ENCODE measurements at regions not wholly inside any gene's neighbourhood (a gene's known extent, or its start where the extent isn't known, plus 50 kb on each side); places are given as distances from the start of the nearest gene placed in this dataset.

DNA sequence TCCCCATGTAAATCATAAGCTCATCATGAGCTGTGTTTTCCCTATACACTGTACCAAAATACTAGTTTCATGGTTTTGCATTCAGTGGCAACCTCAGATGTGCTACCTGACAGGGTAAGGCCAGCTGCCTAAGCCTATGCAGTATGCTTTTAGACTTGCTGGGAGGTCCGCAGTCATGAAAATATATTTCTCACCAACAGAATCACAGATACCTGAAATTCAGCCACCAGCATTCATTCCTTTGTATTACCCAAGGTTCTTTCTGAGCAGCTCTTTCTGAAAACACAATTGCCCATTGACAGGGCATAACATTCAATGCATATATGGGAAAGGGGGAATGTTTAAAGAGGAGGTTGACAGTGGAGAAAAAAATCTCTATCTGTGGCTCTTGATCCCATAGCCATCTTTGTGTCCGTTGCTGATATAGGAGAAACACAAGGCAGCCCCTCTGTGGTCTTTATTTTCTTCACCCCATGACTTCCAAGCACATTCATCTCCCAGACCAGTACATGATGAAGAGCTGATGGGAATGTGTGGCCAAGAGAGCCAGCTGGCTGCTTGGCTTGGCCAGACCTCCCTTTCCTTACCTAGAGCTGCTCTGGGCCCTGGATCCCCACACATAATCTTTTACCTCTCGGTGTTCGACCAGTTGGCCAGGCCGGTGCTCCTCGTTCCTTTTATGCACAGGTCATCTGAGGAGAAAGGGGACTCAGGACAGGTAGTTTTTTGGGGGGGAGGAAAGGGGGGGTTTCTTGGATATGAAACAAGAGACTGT lies 162.9 kb downstream of the KCNA5 start:
- WGBS: 94% methylated on average over 6 of the region's 6 CpGs

DNA sequence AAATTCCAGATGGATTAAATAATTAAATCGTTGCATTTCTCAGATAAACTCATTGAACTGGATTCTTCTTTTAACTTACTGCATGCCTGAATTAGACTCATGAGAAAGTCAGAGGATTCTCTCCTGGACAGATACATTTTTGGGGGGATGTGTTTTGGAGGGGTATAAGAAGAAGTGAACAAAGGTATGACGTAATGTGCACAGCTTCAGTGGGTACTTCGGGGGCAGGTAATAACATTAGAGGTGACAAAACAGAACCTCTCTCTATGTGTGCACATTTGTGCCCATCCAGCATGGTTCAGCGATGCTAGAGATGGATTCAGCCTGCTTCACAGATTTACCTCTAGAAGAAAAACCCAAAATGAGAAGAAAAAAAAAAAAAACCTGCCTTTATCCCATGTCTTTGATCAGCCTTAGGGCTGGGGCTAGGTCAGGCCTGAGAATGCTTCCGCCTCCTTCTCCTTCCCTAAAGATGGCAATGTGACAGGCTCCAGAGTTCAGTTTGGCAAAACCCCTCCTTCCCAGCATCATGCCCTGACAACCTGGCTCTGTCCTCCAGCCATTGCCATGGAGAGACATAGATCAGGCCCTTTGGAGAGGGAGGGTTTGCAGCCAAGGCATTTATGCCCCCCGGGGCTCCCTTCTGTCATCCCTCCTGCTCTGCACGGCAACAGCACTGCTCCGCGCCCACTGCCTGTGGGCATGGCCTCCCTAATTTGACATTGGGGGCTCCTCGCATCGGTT lies 166.7 kb downstream of the KCNA5 start:
- H3K36me3 ChIP-seq (ENCODE audit: control insufficient read depth in 2 of 2, insufficient read depth in 2 of 2, low read length in 1 of 2): no peaks in the 10 kb centered on the region
- DNase-seq (ENCODE audit: low read depth in 6 of 9, low spot score in 9 of 9): no peak
- 97% methylated on average over 11 of the region's 11 CpGs for WGBS

More for the DNA sequence above, 162.9 kb downstream of the KCNA5 start:
- Histone ChIP-seq H3K4me1 (ENCODE audit: control insufficient read depth in 2 of 2, insufficient read depth in 2 of 2, low read length in 2 of 2) (peaks cover 10 to 15% of the 10 kb centered on the region in 2 donors), H3K4me3 (ENCODE audit: low read length in 2 of 2) (no peak overlapping the region), H3K36me3 (ENCODE audit: control insufficient read depth in 2 of 2, insufficient read depth in 2 of 2, low read length in 1 of 2) (no peaks in the 10 kb centered on the region), H3K27ac (ENCODE audit: low read depth in 1 of 2, low read length in 1 of 2) (no peak overlapping the region), H3K27me3 (ENCODE audit: control insufficient read depth in 2 of 2, insufficient read depth in 1 of 2, low read length in 1 of 2) (peaks cover 0 to 6% of the 10 kb centered on the region in 2 donors), H3K9me3 (ENCODE audit: control insufficient read depth in 2 of 2, insufficient read depth in 1 of 2, low read length in 1 of 2) (no peaks in the 10 kb centered on the region)
- DNase-seq (ENCODE audit: low read depth in 6 of 9, low spot score in 9 of 9): no peak

DNA sequence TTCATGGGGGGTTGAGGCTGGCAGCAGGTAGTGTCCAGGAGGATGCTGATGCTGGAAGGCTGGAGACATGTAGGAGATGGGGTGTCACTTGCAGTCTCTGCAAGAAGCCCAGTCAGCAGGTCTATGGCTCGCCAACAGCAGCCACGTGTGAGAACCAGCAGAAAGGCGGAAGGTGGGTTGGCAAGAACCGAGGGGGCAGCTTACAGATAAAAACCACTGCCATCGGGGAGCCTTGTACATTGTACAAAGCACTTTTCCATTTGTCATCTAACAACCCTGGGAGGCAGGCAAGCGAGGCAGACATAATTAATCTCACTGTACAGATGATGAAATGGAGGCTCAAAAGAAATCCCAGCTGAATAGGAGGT lies 167.2 kb downstream of the KCNA5 start:
- H3K27ac ChIP-seq (ENCODE audit: low read depth in 1 of 2, low read length in 1 of 2): no peak overlapping the region
- no peaks in the 10 kb centered on the region for H3K9me3 ChIP-seq (ENCODE audit: control insufficient read depth in 2 of 2, insufficient read depth in 1 of 2, low read length in 1 of 2)
- peaks cover 0 to 6% of the 10 kb centered on the region in 2 donors for H3K27me3 ChIP-seq (ENCODE audit: control insufficient read depth in 2 of 2, insufficient read depth in 1 of 2, low read length in 1 of 2)
- H3K36me3 ChIP-seq (ENCODE audit: control insufficient read depth in 2 of 2, insufficient read depth in 2 of 2, low read length in 1 of 2): no peaks in the 10 kb centered on the region
- H3K4me3 ChIP-seq (ENCODE audit: low read length in 2 of 2): no peak overlapping the region
- 95% methylated on average over 6 of the region's 6 CpGs for WGBS
- H3K4me1 ChIP-seq (ENCODE audit: control insufficient read depth in 2 of 2, insufficient read depth in 2 of 2, low read length in 2 of 2): no peaks in the 10 kb centered on the region
- no peak for DNase-seq (ENCODE audit: low read depth in 6 of 9, low spot score in 9 of 9)

More for the DNA sequence above, 166.7 kb downstream of the KCNA5 start:
- Histone ChIP-seq H3K9me3 (ENCODE audit: control insufficient read depth in 2 of 2, insufficient read depth in 1 of 2, low read length in 1 of 2) (no peaks in the 10 kb centered on the region), H3K4me1 (ENCODE audit: control insufficient read depth in 2 of 2, insufficient read depth in 2 of 2, low read length in 2 of 2) (no peaks in the 10 kb centered on the region), H3K27ac (ENCODE audit: low read depth in 1 of 2, low read length in 1 of 2) (no peak overlapping the region), H3K4me3 (ENCODE audit: low read length in 2 of 2) (no peak overlapping the region), H3K27me3 (ENCODE audit: control insufficient read depth in 2 of 2, insufficient read depth in 1 of 2, low read length in 1 of 2) (peaks cover 0 to 6% of the 10 kb centered on the region in 2 donors)

DNA sequence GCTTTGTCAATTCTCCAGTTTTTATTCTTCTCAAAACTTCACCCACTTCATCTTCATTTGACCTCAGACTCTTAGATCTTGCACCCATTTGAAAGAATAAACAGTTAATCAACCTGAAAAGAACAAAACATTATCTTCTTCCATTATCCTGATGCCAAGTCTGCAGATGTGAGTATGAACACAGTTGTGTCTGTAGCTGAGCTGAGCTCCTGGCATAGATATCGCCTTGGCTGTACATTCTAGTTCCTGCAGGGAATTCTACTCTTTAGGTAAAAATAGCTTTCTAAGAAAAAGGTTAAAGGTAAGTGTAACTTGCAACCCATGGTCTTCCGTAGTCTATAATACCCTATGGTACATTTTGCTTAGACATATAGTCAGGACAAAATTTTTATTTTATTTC lies 169.7 kb downstream of the KCNA5 start:
- Histone ChIP-seq H3K27ac (ENCODE audit: low read depth in 1 of 2, low read length in 1 of 2) (no peak overlapping the region), H3K4me1 (ENCODE audit: control insufficient read depth in 2 of 2, insufficient read depth in 2 of 2, low read length in 2 of 2) (no peaks in the 10 kb centered on the region), H3K9me3 (ENCODE audit: control insufficient read depth in 2 of 2, insufficient read depth in 1 of 2, low read length in 1 of 2) (no peaks in the 10 kb centered on the region), H3K36me3 (ENCODE audit: control insufficient read depth in 2 of 2, insufficient read depth in 2 of 2, low read length in 1 of 2) (no peaks in the 10 kb centered on the region), H3K4me3 (ENCODE audit: low read length in 2 of 2) (no peak overlapping the region), H3K27me3 (ENCODE audit: control insufficient read depth in 2 of 2, insufficient read depth in 1 of 2, low read length in 1 of 2) (peaks cover 0 to 6% of the 10 kb centered on the region in 2 donors)
- DNase-seq (ENCODE audit: low read depth in 6 of 9, low spot score in 9 of 9): no peak
- 98% methylated on average over 2 of the region's 2 CpGs for WGBS

DNA sequence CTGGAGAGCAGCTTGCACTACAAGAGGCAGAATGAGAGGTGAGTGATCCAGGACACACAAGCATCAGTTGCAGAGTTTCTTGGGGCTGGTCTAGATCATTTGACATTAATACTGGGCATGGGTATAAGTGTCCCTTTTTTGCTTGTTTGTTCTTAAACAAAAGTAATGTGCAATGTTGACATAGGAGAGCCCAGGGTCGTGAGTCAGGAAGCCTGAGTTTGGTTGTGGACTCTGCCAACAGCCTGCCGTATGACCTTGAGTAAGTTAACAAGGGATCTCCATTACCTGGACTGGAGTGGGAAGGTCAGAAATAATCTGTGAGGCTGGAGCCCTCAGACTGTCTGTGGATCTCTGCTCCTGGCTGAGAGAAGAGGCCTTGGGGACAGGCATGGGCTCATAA lies 170.3 kb downstream of the KCNA5 start:
- DNase-seq (ENCODE audit: low read depth in 6 of 9, low spot score in 9 of 9): no peak
- peaks cover 0 to 6% of the 10 kb centered on the region in 2 donors for H3K27me3 ChIP-seq (ENCODE audit: control insufficient read depth in 2 of 2, insufficient read depth in 1 of 2, low read length in 1 of 2)
- no peak overlapping the region for H3K4me3 ChIP-seq (ENCODE audit: low read length in 2 of 2)
- no peak overlapping the region for H3K27ac ChIP-seq (ENCODE audit: low read depth in 1 of 2, low read length in 1 of 2)
- H3K9me3 ChIP-seq (ENCODE audit: control insufficient read depth in 2 of 2, insufficient read depth in 1 of 2, low read length in 1 of 2): no peaks in the 10 kb centered on the region
- WGBS: 91% methylated on average over 2 of the region's 2 CpGs
- no peaks in the 10 kb centered on the region for H3K36me3 ChIP-seq (ENCODE audit: control insufficient read depth in 2 of 2, insufficient read depth in 2 of 2, low read length in 1 of 2)
- H3K4me1 ChIP-seq (ENCODE audit: control insufficient read depth in 2 of 2, insufficient read depth in 2 of 2, low read length in 2 of 2): no peaks in the 10 kb centered on the region

DNA sequence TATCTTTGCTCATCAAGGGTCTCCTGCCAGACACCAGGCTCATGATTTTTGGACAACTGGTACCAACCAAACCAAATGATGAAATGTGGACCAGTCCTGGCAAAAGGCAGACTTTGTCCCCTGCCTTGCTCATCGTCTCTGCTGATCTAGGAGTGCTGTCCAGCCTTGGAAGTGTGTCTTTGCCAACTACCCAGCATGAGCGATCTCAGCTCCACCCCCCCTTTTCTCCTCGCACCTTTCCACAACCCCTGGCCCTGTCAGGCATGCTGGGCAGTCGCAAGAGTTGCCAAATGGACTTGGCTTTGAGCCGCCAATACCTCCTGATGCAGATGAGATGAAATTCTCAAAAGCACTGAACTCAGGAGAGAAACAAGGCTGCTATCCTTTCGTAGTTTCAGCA lies 174.3 kb downstream of the KCNA5 start:
- DNase-seq (ENCODE audit: low read depth in 6 of 9, low spot score in 9 of 9): no peak
- Histone ChIP-seq H3K27ac (ENCODE audit: low read depth in 1 of 2, low read length in 1 of 2) (no peak overlapping the region), H3K4me1 (ENCODE audit: control insufficient read depth in 2 of 2, insufficient read depth in 2 of 2, low read length in 2 of 2) (peaks cover 0 to 15% of the 10 kb centered on the region in 2 donors), H3K36me3 (ENCODE audit: control insufficient read depth in 2 of 2, insufficient read depth in 2 of 2, low read length in 1 of 2) (no peaks in the 10 kb centered on the region), H3K9me3 (ENCODE audit: control insufficient read depth in 2 of 2, insufficient read depth in 1 of 2, low read length in 1 of 2) (no peaks in the 10 kb centered on the region), H3K4me3 (ENCODE audit: low read length in 2 of 2) (no peak overlapping the region), H3K27me3 (ENCODE audit: control insufficient read depth in 2 of 2, insufficient read depth in 1 of 2, low read length in 1 of 2) (no peaks in the 10 kb centered on the region)
- 96% methylated on average over 6 of the region's 6 CpGs for WGBS

DNA sequence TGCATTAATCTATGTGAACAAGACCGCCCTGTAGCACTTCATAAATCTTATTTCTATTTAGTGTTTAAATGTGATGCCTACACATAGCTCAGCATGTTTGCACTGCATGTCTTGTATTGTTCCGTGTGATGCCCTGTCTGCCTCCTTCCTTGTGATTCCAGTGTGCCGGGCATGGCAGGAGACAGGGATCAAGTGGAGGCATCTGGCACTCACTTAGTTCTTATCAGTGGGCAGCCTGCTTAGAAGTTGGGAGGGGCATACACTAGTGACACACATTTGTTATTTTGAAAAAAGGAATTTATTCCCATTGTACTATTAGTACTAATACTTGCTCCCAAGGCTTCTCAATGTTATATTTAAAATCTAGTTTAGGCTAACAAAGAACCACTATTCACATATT lies 176.4 kb downstream of the KCNA5 start:
- H3K27ac ChIP-seq (ENCODE audit: low read depth in 1 of 2, low read length in 1 of 2): no peak overlapping the region
- H3K4me3 ChIP-seq (ENCODE audit: low read length in 2 of 2): no peak overlapping the region
- 96% methylated on average over 3 of the region's 3 CpGs for WGBS
- H3K36me3 ChIP-seq (ENCODE audit: control insufficient read depth in 2 of 2, insufficient read depth in 2 of 2, low read length in 1 of 2): no peaks in the 10 kb centered on the region
- H3K9me3 ChIP-seq (ENCODE audit: control insufficient read depth in 2 of 2, insufficient read depth in 1 of 2, low read length in 1 of 2): no peaks in the 10 kb centered on the region
- H3K27me3 ChIP-seq (ENCODE audit: control insufficient read depth in 2 of 2, insufficient read depth in 1 of 2, low read length in 1 of 2): no peaks in the 10 kb centered on the region
- no peak for DNase-seq (ENCODE audit: low read depth in 6 of 9, low spot score in 9 of 9)
- peaks cover 0 to 15% of the 10 kb centered on the region in 2 donors for H3K4me1 ChIP-seq (ENCODE audit: control insufficient read depth in 2 of 2, insufficient read depth in 2 of 2, low read length in 2 of 2)

DNA sequence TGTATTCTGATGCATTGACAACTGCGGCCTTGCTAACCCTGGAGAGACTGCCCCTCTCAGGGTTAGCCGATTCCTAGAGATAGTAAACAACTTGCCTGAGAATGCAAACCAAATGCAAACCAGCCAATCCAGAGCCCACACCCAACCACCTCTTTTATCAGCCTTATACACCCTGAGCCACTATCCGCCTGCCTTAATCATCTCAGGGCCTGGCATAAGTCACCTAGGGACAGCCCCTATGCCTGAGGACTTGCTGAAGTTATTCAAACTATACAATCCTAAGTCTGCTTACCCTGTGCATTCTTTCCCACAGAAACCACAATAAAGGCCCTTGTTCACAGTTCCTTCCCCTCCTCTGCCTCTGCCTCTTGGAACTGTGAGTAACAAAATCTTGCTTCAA lies 177.2 kb downstream of the KCNA5 start:
- Histone ChIP-seq H3K36me3 (ENCODE audit: control insufficient read depth in 2 of 2, insufficient read depth in 2 of 2, low read length in 1 of 2) (no peaks in the 10 kb centered on the region), H3K4me3 (ENCODE audit: low read length in 2 of 2) (no peak overlapping the region), H3K9me3 (ENCODE audit: control insufficient read depth in 2 of 2, insufficient read depth in 1 of 2, low read length in 1 of 2) (no peaks in the 10 kb centered on the region), H3K27ac (ENCODE audit: low read depth in 1 of 2, low read length in 1 of 2) (no peak overlapping the region), H3K4me1 (ENCODE audit: control insufficient read depth in 2 of 2, insufficient read depth in 2 of 2, low read length in 2 of 2) (peaks cover 0 to 15% of the 10 kb centered on the region in 2 donors), H3K27me3 (ENCODE audit: control insufficient read depth in 2 of 2, insufficient read depth in 1 of 2, low read length in 1 of 2) (no peaks in the 10 kb centered on the region)
- WGBS: 16% methylated on average over 3 of the region's 3 CpGs
- peak in 5 of 9 donors; percentile 13 to 73 (median 27) for DNase-seq (ENCODE audit: low read depth in 6 of 9, low spot score in 9 of 9)

DNA sequence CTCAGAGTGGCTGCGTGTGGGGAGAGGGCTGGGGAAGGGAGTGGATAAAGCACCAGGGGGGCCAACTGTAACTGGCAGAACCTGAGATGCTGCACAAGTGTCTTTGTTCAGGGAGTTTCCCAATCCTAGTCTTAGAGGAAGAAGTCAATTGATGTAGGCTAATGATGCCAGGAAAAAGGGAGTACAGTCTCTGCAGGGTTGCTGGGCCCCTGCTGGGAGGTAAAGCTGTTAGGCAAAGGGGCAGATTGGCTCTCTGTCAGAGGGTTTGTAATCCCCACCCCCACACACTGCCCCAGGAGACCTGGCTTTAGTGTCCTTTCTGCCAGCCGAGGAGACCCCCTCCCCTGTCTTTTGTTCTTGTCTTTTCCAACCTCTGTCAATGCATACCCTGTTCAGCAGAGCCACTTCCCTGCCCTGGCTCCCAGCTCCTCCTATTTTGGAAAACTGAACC lies 178.4 kb downstream of the KCNA5 start:
- Histone ChIP-seq H3K27ac (ENCODE audit: low read depth in 1 of 2, low read length in 1 of 2) (no peak overlapping the region), H3K4me3 (ENCODE audit: low read length in 2 of 2) (no peak overlapping the region), H3K36me3 (ENCODE audit: control insufficient read depth in 2 of 2, insufficient read depth in 2 of 2, low read length in 1 of 2) (no peaks in the 10 kb centered on the region), H3K27me3 (ENCODE audit: control insufficient read depth in 2 of 2, insufficient read depth in 1 of 2, low read length in 1 of 2) (no peaks in the 10 kb centered on the region), H3K9me3 (ENCODE audit: control insufficient read depth in 2 of 2, insufficient read depth in 1 of 2, low read length in 1 of 2) (no peaks in the 10 kb centered on the region), H3K4me1 (ENCODE audit: control insufficient read depth in 2 of 2, insufficient read depth in 2 of 2, low read length in 2 of 2) (peaks cover 0 to 15% of the 10 kb centered on the region in 2 donors)
- WGBS: 78% methylated on average over 2 of the region's 2 CpGs
- no peak for DNase-seq (ENCODE audit: low read depth in 6 of 9, low spot score in 9 of 9)

Data from thymus (tissue), 11 donors.